HK-2 (cell line): ENCODE measurements at regions not wholly inside any gene's neighbourhood (a gene's known extent, or its start where the extent isn't known, plus 50 kb on each side); places are given as distances from the start of the nearest gene placed in this dataset.

Experiments
- DNase-seq: peaks from one replicate; pipeline ENCODE4 v3.0.0-alpha.2; 2018; ENCODE audit not compliant: unreplicated experiment

DNA sequence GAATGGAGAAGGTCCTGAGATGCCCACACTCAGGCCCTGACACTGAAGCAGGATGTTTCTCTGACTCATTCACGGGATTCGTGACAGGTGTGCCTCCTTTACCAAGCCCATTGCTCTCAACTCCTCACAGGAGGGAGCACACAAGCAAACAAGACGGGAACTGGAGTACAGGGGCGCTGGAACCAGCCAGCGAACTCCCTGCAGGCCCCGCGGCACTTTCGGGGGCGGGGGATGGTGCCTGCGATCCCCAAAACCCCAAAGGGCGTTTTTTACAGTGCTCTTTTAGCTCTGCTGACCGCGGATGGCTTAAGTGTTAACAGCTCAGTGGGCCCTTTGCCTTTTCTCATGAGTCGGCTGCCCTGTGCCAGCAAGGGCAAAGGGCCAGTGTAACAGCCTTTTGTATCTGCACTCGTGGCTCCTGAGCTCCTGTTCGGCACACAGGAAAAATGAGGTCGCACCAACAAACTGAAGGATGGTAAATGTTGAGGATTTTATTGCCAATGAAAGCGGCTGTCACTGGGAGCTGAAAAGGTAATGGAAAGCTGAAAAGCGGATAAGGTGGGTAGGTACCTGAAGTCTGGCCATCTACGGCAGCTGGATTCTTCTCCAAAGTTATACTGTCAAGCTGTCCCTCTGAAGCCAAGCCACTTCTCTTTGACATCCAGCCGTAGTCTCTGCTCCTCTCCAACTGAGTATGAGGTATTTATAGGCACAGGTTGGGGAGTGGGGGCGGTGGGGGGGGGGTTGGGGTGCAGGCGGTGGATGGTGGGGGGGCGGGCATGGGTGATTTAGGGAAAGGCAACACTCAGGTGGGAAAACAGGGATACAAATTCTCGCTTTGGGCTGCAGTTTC, 65.0 kb upstream of the TRPC4 start:
- no peak for DNase-seq

DNA sequence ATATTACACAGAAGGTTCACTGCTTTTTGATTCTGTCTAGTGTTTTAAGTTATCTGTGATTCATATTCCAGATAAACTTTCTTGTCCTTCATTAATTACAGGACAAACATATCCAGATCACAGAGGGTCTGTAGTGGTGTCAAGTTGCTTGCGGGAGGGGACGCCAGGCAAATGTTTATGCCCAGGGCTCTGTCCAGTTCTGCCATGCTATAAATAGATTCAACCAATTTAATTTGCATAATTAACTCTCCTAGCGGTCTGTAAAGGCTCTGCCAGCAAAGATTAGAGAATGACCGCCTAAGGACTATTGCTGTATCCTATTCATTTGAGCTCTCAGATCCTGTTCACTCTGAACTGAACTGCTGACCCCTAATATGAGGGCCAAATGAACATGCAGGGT, 59.7 kb upstream of the TRPC4 start:
- no peak for DNase-seq

DNA sequence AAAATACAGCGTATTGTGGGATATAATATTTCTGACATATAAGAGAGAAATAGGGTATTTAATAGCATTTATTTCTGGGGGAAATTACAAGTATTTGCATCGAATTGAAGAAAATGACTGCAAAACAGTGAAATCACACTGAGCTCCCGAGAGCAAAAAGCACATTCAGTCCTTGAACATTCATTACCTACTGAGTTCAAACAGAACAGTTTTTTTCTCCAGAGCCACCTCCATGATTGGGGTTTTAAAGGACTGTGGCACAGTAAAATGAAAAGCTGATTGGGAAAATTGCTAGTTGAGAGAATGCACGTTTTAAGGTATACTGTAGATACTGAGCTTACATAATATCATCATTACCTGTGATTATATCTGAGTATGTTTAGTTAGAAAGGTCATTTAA, 58.0 kb upstream of the TRPC4 start:
- DNase-seq = no peak

DNA sequence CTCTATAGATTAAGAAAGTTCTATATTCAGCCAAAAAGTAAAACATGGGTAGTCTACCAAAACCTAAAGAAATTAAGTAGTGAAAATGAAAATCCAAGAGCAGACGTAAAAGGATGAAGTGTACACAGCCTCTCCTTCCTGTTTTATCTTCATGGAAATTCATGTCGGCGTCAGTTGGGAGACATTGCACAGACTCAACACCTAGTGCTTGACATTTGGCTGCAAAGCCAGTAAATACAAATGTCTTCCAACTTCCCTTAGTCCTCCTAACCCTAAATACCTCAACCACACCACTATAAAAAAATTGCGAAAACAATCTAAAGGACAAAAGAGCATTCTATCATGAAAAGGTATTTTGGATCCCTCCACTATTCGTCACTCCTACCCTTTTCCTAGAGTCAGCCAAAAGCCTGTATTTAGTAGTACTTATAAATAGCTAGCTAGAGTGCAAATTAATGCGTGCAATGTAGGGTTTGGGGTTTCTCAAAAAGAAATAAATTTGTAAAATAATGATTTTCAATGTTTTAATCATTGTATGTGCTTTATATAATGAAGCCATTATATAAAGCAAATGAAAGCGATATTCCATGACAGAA, 56.4 kb upstream of the TRPC4 start:
- DNase-seq = no peak

DNA sequence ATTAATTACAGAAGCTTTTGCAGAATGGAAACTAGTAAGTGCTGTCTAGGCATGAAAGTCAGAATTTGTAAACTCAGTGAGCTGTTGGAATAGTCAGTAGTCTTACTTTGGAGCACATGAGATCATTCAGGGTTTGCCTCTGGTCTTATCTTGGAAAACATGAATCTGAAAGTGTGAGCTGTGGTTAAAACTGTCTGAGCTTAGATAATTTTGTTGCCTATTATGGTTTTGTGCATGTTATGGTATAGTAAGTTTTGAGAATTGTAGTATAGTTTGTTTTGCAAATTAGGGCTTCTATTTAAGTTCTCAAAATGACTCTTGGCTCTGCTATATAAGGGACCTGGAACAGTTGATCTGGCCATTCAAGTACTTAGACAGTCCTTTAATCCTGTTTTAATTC, 53.7 kb upstream of the TRPC4 start:
- DNase-seq = no peak

DNA sequence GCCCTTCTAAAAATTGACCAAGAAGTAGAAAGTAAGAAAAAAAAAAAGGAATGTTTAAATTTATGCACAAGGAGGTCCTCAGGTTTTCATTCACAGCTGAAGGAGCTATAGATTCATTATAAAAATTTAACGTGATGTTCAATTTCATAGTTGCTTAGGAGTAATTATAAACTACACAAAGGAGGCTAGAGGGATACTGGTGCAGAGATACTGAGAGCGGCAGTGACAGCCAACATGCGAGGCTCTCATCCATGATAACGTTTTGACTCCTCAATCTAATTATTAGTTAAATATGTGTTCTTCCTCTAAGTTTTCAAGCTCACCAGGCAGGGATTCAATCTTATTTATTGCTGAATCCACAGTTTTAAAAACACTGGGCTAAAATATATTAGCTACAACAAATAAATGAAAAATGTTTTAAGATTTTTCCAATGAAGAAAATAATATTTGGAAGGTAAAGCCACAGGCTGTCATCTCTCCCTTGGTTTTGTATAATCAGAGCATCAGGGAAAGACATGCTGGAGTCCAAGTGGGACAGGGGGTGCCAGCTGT, 49.8 kb upstream of the TRPC4 start:
- DNase-seq = no peak
